ENCODE measurements at regions not wholly inside any gene's neighbourhood (a gene's known extent, or its start where the extent isn't known, plus 50 kb on each side); places are given as distances from the start of the nearest gene placed in this dataset.

- H3K9me3 Mint-ChIP-seq = peaks cover 7% of the 10 kb centered on the region
- no peaks in the 10 kb centered on the region for H3K27me3 Mint-ChIP-seq
- H3K4me3 Mint-ChIP-seq = no peak overlapping the region
- H3K36me3 Mint-ChIP-seq (ENCODE audit: low read depth) = no peaks in the 10 kb centered on the region
- no peaks in the 10 kb centered on the region for H3K4me1 Mint-ChIP-seq
- no peak overlapping the region for H3K27ac Mint-ChIP-seq
- intact Hi-C loops (cut with micrococcal nuclease) = no loop called here
- DNase-seq = no peak
Observed at GRCh38 chr17:69869667-69870066, 205.4 kb upstream of the KCNJ16 start.

GRCh38 chr17:69870091-69870530, 204.9 kb upstream of the KCNJ16 start:
- peaks cover 7% of the 10 kb centered on the region for H3K9me3 Mint-ChIP-seq
- H3K27ac Mint-ChIP-seq = no peak overlapping the region
- no peak for DNase-seq
- intact Hi-C loops (cut with micrococcal nuclease) = no loop called here
- H3K27me3 Mint-ChIP-seq = no peaks in the 10 kb centered on the region
- H3K4me1 Mint-ChIP-seq = no peaks in the 10 kb centered on the region
- no peak overlapping the region for H3K4me3 Mint-ChIP-seq
- H3K36me3 Mint-ChIP-seq (ENCODE audit: low read depth) = no peaks in the 10 kb centered on the region

GRCh38 chr17:69870751-69871199, 204.2 kb upstream of the KCNJ16 start:
- intact Hi-C loops (cut with micrococcal nuclease) = no loop called here
- no peak for DNase-seq
- H3K36me3 Mint-ChIP-seq (ENCODE audit: low read depth) = no peaks in the 10 kb centered on the region
- H3K4me1 Mint-ChIP-seq = no peaks in the 10 kb centered on the region
- no peak overlapping the region for H3K27ac Mint-ChIP-seq
- peaks cover 7% of the 10 kb centered on the region for H3K9me3 Mint-ChIP-seq
- H3K4me3 Mint-ChIP-seq = no peak overlapping the region
- no peaks in the 10 kb centered on the region for H3K27me3 Mint-ChIP-seq

GRCh38 chr17:69871318-69871717, 203.7 kb upstream of the KCNJ16 start:
- peaks cover 7% of the 10 kb centered on the region for H3K9me3 Mint-ChIP-seq
- H3K4me3 Mint-ChIP-seq = no peak overlapping the region
- no peak for DNase-seq
- no peaks in the 10 kb centered on the region for H3K36me3 Mint-ChIP-seq (ENCODE audit: low read depth)
- H3K27ac Mint-ChIP-seq = no peak overlapping the region
- no peaks in the 10 kb centered on the region for H3K4me1 Mint-ChIP-seq
- intact Hi-C loops (cut with micrococcal nuclease) = no loop called here
- H3K27me3 Mint-ChIP-seq = no peaks in the 10 kb centered on the region

GRCh38 chr17:69872675-69873262, 202.3 kb upstream of the KCNJ16 start:
- Mint-ChIP-seq H3K27ac (no peak overlapping the region), H3K4me3 (no peak overlapping the region), H3K36me3 (ENCODE audit: low read depth) (no peaks in the 10 kb centered on the region), H3K27me3 (no peaks in the 10 kb centered on the region), H3K4me1 (no peaks in the 10 kb centered on the region), H3K9me3 (peaks cover 7% of the 10 kb centered on the region)
- intact Hi-C loops (cut with micrococcal nuclease) = no loop called here
- no peak for DNase-seq

- Mint-ChIP-seq H3K9me3 (peaks cover 7% of the 10 kb centered on the region), H3K4me1 (no peaks in the 10 kb centered on the region), H3K36me3 (ENCODE audit: low read depth) (no peaks in the 10 kb centered on the region), H3K4me3 (no peak overlapping the region), H3K27me3 (no peaks in the 10 kb centered on the region), H3K27ac (no peak overlapping the region)
- no peak for DNase-seq
- intact Hi-C loops (cut with micrococcal nuclease) = no loop called here
Observed at GRCh38 chr17:69874175-69874670, 200.8 kb upstream of the KCNJ16 start.

- Mint-ChIP-seq H3K36me3 (ENCODE audit: low read depth) (no peaks in the 10 kb centered on the region), H3K9me3 (peaks cover 6% of the 10 kb centered on the region), H3K4me3 (no peak overlapping the region), H3K4me1 (no peaks in the 10 kb centered on the region), H3K27me3 (no peaks in the 10 kb centered on the region), H3K27ac (no peak overlapping the region)
- DNase-seq = no peak
- intact Hi-C loops (cut with micrococcal nuclease) = no loop called here
Observed at GRCh38 chr17:69876757-69877156, 198.3 kb upstream of the KCNJ16 start.

- Mint-ChIP-seq H3K27me3 (no peaks in the 10 kb centered on the region), H3K27ac (no peak overlapping the region), H3K36me3 (ENCODE audit: low read depth) (no peaks in the 10 kb centered on the region), H3K4me3 (no peak overlapping the region), H3K4me1 (no peaks in the 10 kb centered on the region), H3K9me3 (peaks cover 3% of the 10 kb centered on the region)
- no peak for DNase-seq
- intact Hi-C loops (cut with micrococcal nuclease) = no loop called here
Observed at GRCh38 chr17:69878661-69879060, 196.4 kb upstream of the KCNJ16 start.

- no peak overlapping the region for H3K27ac Mint-ChIP-seq
- no peak for DNase-seq
- peaks cover 1% of the 10 kb centered on the region for H3K9me3 Mint-ChIP-seq
- no peaks in the 10 kb centered on the region for H3K4me1 Mint-ChIP-seq
- intact Hi-C loops (cut with micrococcal nuclease) = no loop called here
- no peak overlapping the region for H3K4me3 Mint-ChIP-seq
- no peaks in the 10 kb centered on the region for H3K27me3 Mint-ChIP-seq
- H3K36me3 Mint-ChIP-seq (ENCODE audit: low read depth) = no peaks in the 10 kb centered on the region
Observed at GRCh38 chr17:69879576-69879975, 195.4 kb upstream of the KCNJ16 start.

- H3K27ac Mint-ChIP-seq = no peak overlapping the region
- DNase-seq = no peak
- H3K9me3 Mint-ChIP-seq = no peaks in the 10 kb centered on the region
- intact Hi-C loops (cut with micrococcal nuclease) = no loop called here
- no peaks in the 10 kb centered on the region for H3K4me1 Mint-ChIP-seq
- H3K36me3 Mint-ChIP-seq (ENCODE audit: low read depth) = no peaks in the 10 kb centered on the region
- H3K27me3 Mint-ChIP-seq = no peaks in the 10 kb centered on the region
- no peak overlapping the region for H3K4me3 Mint-ChIP-seq
Observed at GRCh38 chr17:69880591-69881112, 194.4 kb upstream of the KCNJ16 start.

- intact Hi-C loops (cut with micrococcal nuclease) = no loop called here
- no peaks in the 10 kb centered on the region for H3K27me3 Mint-ChIP-seq
- no peaks in the 10 kb centered on the region for H3K9me3 Mint-ChIP-seq
- no peaks in the 10 kb centered on the region for H3K36me3 Mint-ChIP-seq (ENCODE audit: low read depth)
- H3K4me3 Mint-ChIP-seq = no peak overlapping the region
- no peaks in the 10 kb centered on the region for H3K4me1 Mint-ChIP-seq
- H3K27ac Mint-ChIP-seq = no peak overlapping the region
- no peak for DNase-seq
Observed at GRCh38 chr17:69882281-69882680, 192.7 kb upstream of the KCNJ16 start.

GRCh38 chr17:69883120-69883519, 191.9 kb upstream of the KCNJ16 start:
- intact Hi-C loops (cut with micrococcal nuclease) = no loop called here
- Mint-ChIP-seq H3K9me3 (no peaks in the 10 kb centered on the region), H3K4me3 (no peak overlapping the region), H3K27ac (no peak overlapping the region), H3K4me1 (no peaks in the 10 kb centered on the region), H3K36me3 (ENCODE audit: low read depth) (no peaks in the 10 kb centered on the region), H3K27me3 (no peaks in the 10 kb centered on the region)
- DNase-seq = no peak

GRCh38 chr17:69884356-69884755, 190.7 kb upstream of the KCNJ16 start:
- Mint-ChIP-seq H3K27ac (no peak overlapping the region), H3K4me1 (no peaks in the 10 kb centered on the region), H3K4me3 (no peak overlapping the region), H3K36me3 (ENCODE audit: low read depth) (no peaks in the 10 kb centered on the region), H3K9me3 (no peaks in the 10 kb centered on the region), H3K27me3 (no peaks in the 10 kb centered on the region)
- intact Hi-C loops (cut with micrococcal nuclease) = no loop called here
- DNase-seq = no peak

- intact Hi-C loops (cut with micrococcal nuclease) = no loop called here
- no peak for DNase-seq
- Mint-ChIP-seq H3K4me3 (no peak overlapping the region), H3K27ac (no peak overlapping the region), H3K9me3 (no peaks in the 10 kb centered on the region), H3K4me1 (no peaks in the 10 kb centered on the region), H3K36me3 (ENCODE audit: low read depth) (no peaks in the 10 kb centered on the region), H3K27me3 (no peaks in the 10 kb centered on the region)
Observed at GRCh38 chr17:69884846-69885245, 190.2 kb upstream of the KCNJ16 start.

- H3K9me3 Mint-ChIP-seq = no peaks in the 10 kb centered on the region
- intact Hi-C loops (cut with micrococcal nuclease) = no loop called here
Observed at GRCh38 chr17:69898601-69899000, 176.4 kb upstream of the KCNJ16 start.

More at GRCh38 chr17:69898601-69899000, 176.4 kb upstream of the KCNJ16 start:
- H3K27me3 Mint-ChIP-seq = no peaks in the 10 kb centered on the region
- no peak for DNase-seq
- H3K36me3 Mint-ChIP-seq (ENCODE audit: low read depth) = no peaks in the 10 kb centered on the region
- H3K4me3 Mint-ChIP-seq = no peak overlapping the region
- H3K27ac Mint-ChIP-seq = no peak overlapping the region
- no peaks in the 10 kb centered on the region for H3K4me1 Mint-ChIP-seq
